Testis (tissue), 2 donors: ENCODE measurements at regions not wholly inside any gene's neighbourhood (a gene's known extent, or its start where the extent isn't known, plus 50 kb on each side); places are given as distances from the start of the nearest gene placed in this dataset.

Experiments
- CTCF ChIP-seq, 3 experiments: fragments of 450-650 bp in 2 of 3; fragments of 200-600 bp in 1 of 3; sonication (generic) in 1 of 3; IDR thresholded peaks; one replicate each; pipeline ENCODE4 v1.5.1; 2016 to 2019; ENCODE audit warnings: antibody characterized with exemption in 3 of 3, mild to moderate bottlenecking in 2 of 3, moderate library complexity in 1 of 3
- POLR2A ChIP-seq: fragments of 450-650 bp; IDR thresholded peaks from one replicate; pipeline ENCODE4 v1.6.1; 2017; ENCODE audit warnings: antibody characterized with exemption, mild to moderate bottlenecking, moderate library complexity

- no peak for TF ChIP-seq CTCF (IDR thresholded peaks at IDR 0.05)
- TF ChIP-seq POLR2A: no peak
Observed at GRCh38 chr18:71324356-71324755, 1035.5 kb downstream of the SOCS6 start.
